PFSK-1 (cell line): ENCODE measurements at regions not wholly inside any gene's neighbourhood (a gene's known extent, or its start where the extent isn't known, plus 50 kb on each side); places are given as distances from the start of the nearest gene placed in this dataset.

Experiments used
- FOXP2 ChIP-seq: optimal IDR thresholded peaks from 2 replicates; pipeline ENCODE3; 2011; ENCODE audit warnings: borderline replicate concordance, control low read depth, inconsistent platforms; ENCODE audit not compliant: insufficient read depth; ENCODE audit errors: extremely low read length, extremely low read depth
- POLR2AphosphoS5 ChIP-seq: IDR thresholded peaks from 2 replicates; pipeline ENCODE4 v1.6.1; 2012; ENCODE audit warnings: low read depth, mild to moderate bottlenecking, control low read depth, low read length, moderate library complexity
- REST ChIP-seq, 2 experiments: IDR thresholded peaks; 2 replicates each; pipeline versions ENCODE4 v1.6.1 to v1.8.0; 2011 to 2012; ENCODE audit warnings: low read depth in 2 of 2, low read length in 2 of 2, control low read depth in 1 of 2, inconsistent platforms in 1 of 2, mild to moderate bottlenecking in 1 of 2, moderate library complexity in 1 of 2; ENCODE audit not compliant: insufficient read depth in 1 of 2
- SIN3A ChIP-seq: IDR thresholded peaks from 2 replicates; pipeline ENCODE4 v1.6.1; 2012; ENCODE audit warnings: mild to moderate bottlenecking, low read length, moderate library complexity, borderline replicate concordance; ENCODE audit not compliant: insufficient read depth
- TAF1 ChIP-seq: IDR thresholded peaks from 2 replicates; pipeline ENCODE4 v1.6.1; 2012; ENCODE audit warnings: low read length, control low read depth, borderline replicate concordance; ENCODE audit not compliant: insufficient read depth

- TF ChIP-seq POLR2AphosphoS5: no peak
- no peak for TF ChIP-seq REST (IDR thresholded peaks at IDR 0.05; ENCODE audit: insufficient read depth in 1 of 2, low read depth in 2 of 2, low read length in 2 of 2)
- TF ChIP-seq TAF1: no peak
- no peak for TF ChIP-seq SIN3A
- no peak for TF ChIP-seq FOXP2
Observed at GRCh38 chr13:68714292-68714691, 1393.3 kb upstream of the ATXN8OS start.

- TF ChIP-seq FOXP2 (no peak), REST (IDR thresholded peaks at IDR 0.05; ENCODE audit: insufficient read depth in 1 of 2, low read depth in 2 of 2, low read length in 2 of 2) (no peak), POLR2AphosphoS5 (no peak), TAF1 (no peak), SIN3A (no peak)
Observed at GRCh38 chr13:68713394-68713793, 1394.2 kb upstream of the ATXN8OS start.

- TF ChIP-seq SIN3A (no peak), REST (IDR thresholded peaks at IDR 0.05; ENCODE audit: insufficient read depth in 1 of 2, low read depth in 2 of 2, low read length in 2 of 2) (no peak), TAF1 (no peak), FOXP2 (no peak), POLR2AphosphoS5 (no peak)
Observed at GRCh38 chr13:68708336-68708908, 1399.2 kb upstream of the ATXN8OS start.

GRCh38 chr13:68697551-68697950 lies 1410.1 kb upstream of the ATXN8OS start:
- no peak for TF ChIP-seq TAF1
- no peak for TF ChIP-seq REST (IDR thresholded peaks at IDR 0.05; ENCODE audit: insufficient read depth in 1 of 2, low read depth in 2 of 2, low read length in 2 of 2)
- TF ChIP-seq FOXP2: no peak
- no peak for TF ChIP-seq SIN3A
- no peak for TF ChIP-seq POLR2AphosphoS5

- TF ChIP-seq TAF1 (no peak), POLR2AphosphoS5 (no peak), SIN3A (no peak), FOXP2 (no peak)
Observed at GRCh38 chr13:68696907-68697306, 1410.7 kb upstream of the ATXN8OS start.
